RPMI8226 (cell line): ENCODE measurements at regions not wholly inside any gene's neighbourhood (a gene's known extent, or its start where the extent isn't known, plus 50 kb on each side); places are given as distances from the start of the nearest gene placed in this dataset.

Experiments used
- DNase-seq: peaks from one replicate; pipeline ENCODE4 v3.0.0-alpha.2; 2015

- no peak for DNase-seq
Measured at GRCh38 chr20:24048024-24048611, 59.5 kb upstream of the GGTLC1 start.

GRCh38 chr20:24046888-24047287 lies 58.3 kb upstream of the GGTLC1 start:
- DNase-seq: no peak

- no peak for DNase-seq
Measured at GRCh38 chr20:24045621-24046318, 57.2 kb upstream of the GGTLC1 start.

GRCh38 chr20:24043294-24043693 lies 54.7 kb upstream of the GGTLC1 start:
- DNase-seq: no peak

GRCh38 chr20:24042646-24043045 lies 54.1 kb upstream of the GGTLC1 start:
- no peak for DNase-seq

- no peak for DNase-seq
Measured at GRCh38 chr20:24040896-24041459, 52.4 kb upstream of the GGTLC1 start.

GRCh38 chr20:24039196-24039595 lies 50.6 kb upstream of the GGTLC1 start:
- no peak for DNase-seq
